Left ventricle myocardium inferior (tissue), 1 donor: ENCODE measurements at regions not wholly inside any gene's neighbourhood (a gene's known extent, or its start where the extent isn't known, plus 50 kb on each side); places are given as distances from the start of the nearest gene placed in this dataset.
"Not testable (repeated sequence)": the region's sequence is repeated elsewhere in the genome, so short reads cannot be mapped to it uniquely, and the experiment has no call there.

Experiments used
- DNase-seq: peaks from one replicate; pipeline ENCODE4 v3.0.0-alpha.2; 2020
- H3K27ac ChIP-seq: fragments of 200-600 bp; replicated peaks from 2 replicates; pipeline ENCODE4 v1.8.0; 2021
- H3K27me3 ChIP-seq: fragments of 200-600 bp; 2 replicates; pipeline ENCODE4 v1.8.0; 2021; ENCODE audit warnings: low read depth
- H3K36me3 ChIP-seq: fragments of 200-600 bp; 2 replicates; pipeline ENCODE4 v1.8.0; 2021
- H3K4me1 ChIP-seq: fragments of 200-600 bp; 2 replicates; pipeline ENCODE4 v1.8.0; 2021
- H3K4me3 ChIP-seq: fragments of 200-600 bp; 2 replicates; pipeline ENCODE4 v1.8.0; 2021; ENCODE audit warnings: mild to moderate bottlenecking, moderate library complexity
- H3K9me3 ChIP-seq: fragments of 200-600 bp; replicated peaks from 2 replicates; pipeline ENCODE4 v1.8.0; 2021
- intact Hi-C: fragments of 100-400 bp; cut with micrococcal nuclease; formaldehyde crosslinking; loops from one replicate; pipeline ENCODE4 v1.11.0; 2022
- TF ChIP-seq, protein P1 (sequence below): fragments of 200-600 bp; IDR thresholded peaks from 2 replicates; pipeline ENCODE4 v1.8.0; 2021; ENCODE audit warnings: antibody characterized with exemption, mild to moderate bottlenecking, borderline replicate concordance
- donor health status: DM: no; HTN: yes; CAD: no; lungs with severe emphysema.

DNA sequence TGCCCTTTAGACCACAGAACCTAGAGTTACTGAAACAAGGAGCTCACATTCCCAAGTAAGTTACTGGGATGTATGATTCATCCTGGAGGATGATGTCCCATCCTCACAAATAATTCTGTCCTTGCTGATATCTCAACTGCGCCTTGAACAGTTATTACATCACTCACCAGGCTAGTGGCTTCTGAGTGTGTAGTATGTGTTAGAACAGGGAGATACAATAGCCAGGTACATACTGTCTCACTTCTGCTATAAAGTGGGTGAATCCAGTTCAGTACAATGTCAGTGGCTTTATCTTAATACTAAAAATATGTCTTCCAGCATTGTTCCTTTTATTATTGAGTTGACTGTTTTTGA is 483.2 kb upstream of the FRG2C start:
- TF ChIP-seq, protein P1, sequence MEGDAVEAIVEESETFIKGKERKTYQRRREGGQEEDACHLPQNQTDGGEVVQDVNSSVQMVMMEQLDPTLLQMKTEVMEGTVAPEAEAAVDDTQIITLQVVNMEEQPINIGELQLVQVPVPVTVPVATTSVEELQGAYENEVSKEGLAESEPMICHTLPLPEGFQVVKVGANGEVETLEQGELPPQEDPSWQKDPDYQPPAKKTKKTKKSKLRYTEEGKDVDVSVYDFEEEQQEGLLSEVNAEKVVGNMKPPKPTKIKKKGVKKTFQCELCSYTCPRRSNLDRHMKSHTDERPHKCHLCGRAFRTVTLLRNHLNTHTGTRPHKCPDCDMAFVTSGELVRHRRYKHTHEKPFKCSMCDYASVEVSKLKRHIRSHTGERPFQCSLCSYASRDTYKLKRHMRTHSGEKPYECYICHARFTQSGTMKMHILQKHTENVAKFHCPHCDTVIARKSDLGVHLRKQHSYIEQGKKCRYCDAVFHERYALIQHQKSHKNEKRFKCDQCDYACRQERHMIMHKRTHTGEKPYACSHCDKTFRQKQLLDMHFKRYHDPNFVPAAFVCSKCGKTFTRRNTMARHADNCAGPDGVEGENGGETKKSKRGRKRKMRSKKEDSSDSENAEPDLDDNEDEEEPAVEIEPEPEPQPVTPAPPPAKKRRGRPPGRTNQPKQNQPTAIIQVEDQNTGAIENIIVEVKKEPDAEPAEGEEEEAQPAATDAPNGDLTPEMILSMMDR: no peak
- Histone ChIP-seq H3K27me3 (peaks cover 7% of the 10 kb centered on the region), H3K36me3 (no peaks in the 10 kb centered on the region), H3K4me1 (no peaks in the 10 kb centered on the region), H3K4me3 (no peak overlapping the region), H3K9me3 (no peaks in the 10 kb centered on the region), H3K27ac (no peak overlapping the region)
- no peak for DNase-seq
- intact Hi-C loops: no loop called here

DNA sequence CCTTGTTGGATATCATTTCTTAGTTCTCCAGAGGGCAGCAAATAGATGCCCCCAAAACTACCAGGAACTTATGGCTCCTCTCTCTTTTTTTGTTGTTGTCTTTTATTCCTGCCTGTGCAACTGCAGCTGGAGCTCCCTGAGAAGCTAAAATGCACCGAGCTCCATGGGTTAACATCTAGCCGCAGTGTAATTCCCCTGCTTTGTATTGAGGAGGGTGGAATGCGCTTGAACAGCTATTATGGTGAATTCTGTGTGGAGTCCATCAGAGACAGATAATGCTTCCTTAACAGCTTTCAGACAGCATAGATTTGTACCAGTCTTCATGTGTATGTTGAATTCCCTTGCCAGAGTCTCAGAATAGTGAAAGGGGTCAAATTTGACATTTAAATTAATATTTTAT is 475.2 kb upstream of the FRG2C start:
- no peak for DNase-seq
- intact Hi-C loops: no loop called here
- H3K9me3 ChIP-seq: no peaks in the 10 kb centered on the region
- H3K4me1 ChIP-seq: no peaks in the 10 kb centered on the region
- H3K27me3 ChIP-seq: peaks cover 48% of the 10 kb centered on the region
- no peak overlapping the region for H3K4me3 ChIP-seq
- TF ChIP-seq, protein P1: no peak
- no peak overlapping the region for H3K27ac ChIP-seq
- H3K36me3 ChIP-seq: no peaks in the 10 kb centered on the region

DNA sequence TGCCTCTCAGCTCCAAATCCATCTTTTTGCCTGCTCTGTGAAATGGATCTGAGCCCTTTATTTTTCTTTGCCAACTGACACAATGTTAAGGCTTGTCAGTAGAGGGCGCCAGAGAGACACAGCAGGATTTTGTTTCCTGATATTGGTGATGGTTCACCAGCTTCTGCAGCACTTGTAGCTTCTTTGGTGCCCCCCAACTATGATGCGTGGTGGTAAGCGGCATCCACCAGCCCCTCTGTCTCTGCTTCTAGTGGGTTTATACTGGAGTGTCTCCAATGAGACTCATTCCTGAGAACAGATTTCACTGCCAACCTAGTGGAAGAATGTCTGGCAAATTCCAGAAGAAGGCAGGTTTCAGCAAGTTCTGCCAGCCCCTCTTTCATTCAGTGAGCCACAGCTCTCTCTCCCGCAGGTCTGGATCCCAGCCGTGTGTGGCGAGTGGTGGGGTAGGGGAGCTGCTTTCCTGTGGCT is 471.9 kb upstream of the FRG2C start:
- DNase-seq: no peak
- peaks cover 42% of the 10 kb centered on the region for H3K27me3 ChIP-seq

DNA sequence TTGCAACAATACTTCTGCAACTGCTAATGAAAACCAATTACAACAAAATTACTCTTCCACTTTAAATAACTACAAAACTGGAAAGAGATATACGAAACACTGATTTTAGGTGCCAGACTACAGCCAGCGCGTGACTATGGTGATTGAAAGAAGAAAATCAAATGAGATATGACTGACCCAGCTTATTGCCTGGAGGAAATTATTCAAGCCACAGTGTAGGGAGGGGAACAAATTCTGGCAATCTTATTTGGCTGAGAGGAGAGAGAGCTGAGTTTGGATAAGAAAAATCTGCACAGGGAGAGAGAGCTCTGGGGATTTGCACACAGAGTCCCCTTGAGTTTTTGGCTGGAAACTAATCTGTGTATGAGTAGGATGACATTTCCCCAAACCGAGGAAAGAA is 470.3 kb upstream of the FRG2C start:
- TF ChIP-seq, protein P1: no peak
- Histone ChIP-seq H3K4me1 (no peaks in the 10 kb centered on the region), H3K27me3 (peaks cover 32% of the 10 kb centered on the region), H3K27ac (no peak overlapping the region), H3K4me3 (no peak overlapping the region), H3K9me3 (no peaks in the 10 kb centered on the region), H3K36me3 (no peaks in the 10 kb centered on the region)
- no peak for DNase-seq
- intact Hi-C loops: no loop called here

More for the DNA sequence above, 471.9 kb upstream of the FRG2C start:
- H3K9me3 ChIP-seq: no peaks in the 10 kb centered on the region
- intact Hi-C loops: no loop called here
- no peaks in the 10 kb centered on the region for H3K36me3 ChIP-seq
- no peak overlapping the region for H3K27ac ChIP-seq
- no peaks in the 10 kb centered on the region for H3K4me1 ChIP-seq
- TF ChIP-seq, protein P1: peak; percentile 74
- H3K4me3 ChIP-seq: no peak overlapping the region

DNA sequence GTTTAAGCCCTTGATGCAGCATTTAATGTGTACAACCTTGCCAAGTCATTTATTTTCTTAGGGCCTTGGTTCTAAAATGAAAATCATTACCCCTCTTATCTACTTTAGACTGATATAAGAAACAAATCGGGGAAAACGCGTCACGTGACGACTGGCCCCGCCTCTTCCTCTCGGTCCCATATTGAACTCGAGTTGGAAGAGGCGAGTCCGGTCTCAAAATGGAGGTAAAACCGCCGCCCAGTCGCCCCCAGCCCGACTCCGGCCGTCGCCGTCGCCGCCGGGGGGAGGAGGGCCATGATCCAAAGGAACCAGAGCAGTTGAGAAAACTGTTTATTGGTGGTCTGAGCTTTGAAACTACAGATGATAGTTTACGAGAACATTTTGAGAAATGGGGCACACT is 449.8 kb upstream of the FRG2C start:
- DNase-seq, H3K4me3 ChIP-seq, H3K9me3 ChIP-seq, H3K4me1 ChIP-seq, H3K27me3 ChIP-seq, intact Hi-C loops, H3K27ac ChIP-seq, H3K36me3 ChIP-seq: not testable (repeated sequence)

DNA sequence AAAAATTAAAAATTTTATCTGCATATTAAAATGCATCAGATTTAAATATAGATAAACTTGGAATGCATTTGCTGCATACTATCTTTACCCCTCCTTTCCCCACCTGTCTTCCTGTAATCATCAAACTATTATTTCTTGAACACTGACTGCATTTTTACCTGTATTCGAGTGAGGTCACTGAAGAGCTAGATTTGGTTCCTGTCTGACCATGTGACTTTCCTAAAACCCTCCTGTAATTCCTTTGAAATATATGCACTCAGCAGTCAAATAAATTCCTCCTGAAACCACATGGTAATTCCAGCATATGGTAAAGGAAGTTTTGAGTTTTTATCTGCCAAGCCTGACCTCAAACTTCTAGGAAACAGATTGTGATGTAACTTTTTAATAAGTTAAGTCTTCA is 445.6 kb upstream of the FRG2C start:
- TF ChIP-seq, protein P1: no peak
- H3K27me3 ChIP-seq: no peaks in the 10 kb centered on the region
- H3K36me3 ChIP-seq: no peaks in the 10 kb centered on the region
- DNase-seq: no peak
- H3K27ac ChIP-seq: no peak overlapping the region
- no peak overlapping the region for H3K4me3 ChIP-seq
- no peaks in the 10 kb centered on the region for H3K4me1 ChIP-seq
- no peaks in the 10 kb centered on the region for H3K9me3 ChIP-seq
- intact Hi-C loops: no loop called here
